ENCODE measurements at regions not wholly inside any gene's neighbourhood (a gene's known extent, or its start where the extent isn't known, plus 50 kb on each side); places are given as distances from the start of the nearest gene placed in this dataset.

DNA sequence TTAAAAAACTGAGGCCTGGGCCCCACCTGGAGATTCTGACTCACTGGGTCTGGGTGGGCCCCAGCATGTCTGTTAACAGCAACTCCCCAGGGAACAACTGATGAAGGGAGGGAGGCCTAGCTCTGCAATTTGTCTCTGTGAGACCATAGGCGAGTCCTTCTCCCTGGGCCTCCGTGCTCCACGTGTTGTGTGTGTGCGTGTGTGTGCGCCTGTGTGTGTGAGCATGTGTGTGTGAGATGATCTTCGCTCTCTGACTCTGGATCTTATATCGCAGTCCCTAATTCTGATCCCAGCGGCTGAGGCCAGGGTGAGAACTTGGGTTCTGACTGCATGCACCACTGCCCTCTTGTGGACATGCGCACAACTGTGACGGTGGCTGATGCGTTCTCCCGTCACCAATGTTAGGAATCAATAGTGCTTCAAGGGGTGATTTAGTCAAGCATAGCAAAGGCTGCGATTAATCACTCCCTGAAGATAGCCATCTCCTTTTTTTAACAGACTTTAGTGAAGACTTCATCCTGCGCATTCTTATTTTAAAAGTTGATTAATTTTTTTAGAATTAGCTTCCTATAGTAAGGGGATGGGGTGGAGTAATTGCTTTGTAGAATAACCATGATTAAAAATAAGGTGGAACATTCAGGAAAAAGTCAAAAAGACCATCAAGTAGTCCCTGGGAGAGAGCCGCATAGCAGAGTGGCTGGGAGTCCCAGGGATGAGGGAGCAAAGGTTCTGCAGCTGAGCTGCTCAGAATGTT lies 62.4 kb upstream of the USP24 start (continued):
- TF ChIP-seq UBTF (CRISPR knock-in tag; IDR thresholded peaks at IDR 0.05) (no peak), ZNF572 (CRISPR knock-in tag; IDR thresholded peaks at IDR 0.05) (0 out of 2 replicates have a peak, but pooled peaks have one; percentile 71), PLSCR1 (CRISPR knock-in tag; IDR thresholded peaks at IDR 0.05; ENCODE audit: borderline replicate concordance) (no peak), TARDBP (CRISPR knock-in tag; IDR thresholded peaks at IDR 0.05) (peak; percentile 62), ZBTB3 (CRISPR knock-in tag; IDR thresholded peaks at IDR 0.05; ENCODE audit: borderline replicate concordance, low read depth) (no peak), GLMP (CRISPR knock-in tag; IDR thresholded peaks at IDR 0.05; ENCODE audit: borderline replicate concordance) (no peak), HOXA5 (CRISPR knock-in tag; IDR thresholded peaks at IDR 0.05) (no peak), SRSF1 (optimal IDR thresholded peaks at IDR 0.05; ENCODE audit: low read depth, low read length) (no peak), TEAD3 (CRISPR knock-in tag; optimal IDR thresholded peaks at IDR 0.05; ENCODE audit: borderline replicate concordance) (peak; percentile 58), ZKSCAN1 (IDR thresholded peaks at IDR 0.05; ENCODE audit: low read length) (no peak)
- TF ChIP-seq, protein P1, sequence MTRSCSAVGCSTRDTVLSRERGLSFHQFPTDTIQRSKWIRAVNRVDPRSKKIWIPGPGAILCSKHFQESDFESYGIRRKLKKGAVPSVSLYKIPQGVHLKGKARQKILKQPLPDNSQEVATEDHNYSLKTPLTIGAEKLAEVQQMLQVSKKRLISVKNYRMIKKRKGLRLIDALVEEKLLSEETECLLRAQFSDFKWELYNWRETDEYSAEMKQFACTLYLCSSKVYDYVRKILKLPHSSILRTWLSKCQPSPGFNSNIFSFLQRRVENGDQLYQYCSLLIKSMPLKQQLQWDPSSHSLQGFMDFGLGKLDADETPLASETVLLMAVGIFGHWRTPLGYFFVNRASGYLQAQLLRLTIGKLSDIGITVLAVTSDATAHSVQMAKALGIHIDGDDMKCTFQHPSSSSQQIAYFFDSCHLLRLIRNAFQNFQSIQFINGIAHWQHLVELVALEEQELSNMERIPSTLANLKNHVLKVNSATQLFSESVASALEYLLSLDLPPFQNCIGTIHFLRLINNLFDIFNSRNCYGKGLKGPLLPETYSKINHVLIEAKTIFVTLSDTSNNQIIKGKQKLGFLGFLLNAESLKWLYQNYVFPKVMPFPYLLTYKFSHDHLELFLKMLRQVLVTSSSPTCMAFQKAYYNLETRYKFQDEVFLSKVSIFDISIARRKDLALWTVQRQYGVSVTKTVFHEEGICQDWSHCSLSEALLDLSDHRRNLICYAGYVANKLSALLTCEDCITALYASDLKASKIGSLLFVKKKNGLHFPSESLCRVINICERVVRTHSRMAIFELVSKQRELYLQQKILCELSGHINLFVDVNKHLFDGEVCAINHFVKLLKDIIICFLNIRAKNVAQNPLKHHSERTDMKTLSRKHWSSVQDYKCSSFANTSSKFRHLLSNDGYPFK (CRISPR knock-in tag; IDR thresholded peaks at IDR 0.05; ENCODE audit: borderline replicate concordance), result no peak
- TF ChIP-seq, protein P2, sequence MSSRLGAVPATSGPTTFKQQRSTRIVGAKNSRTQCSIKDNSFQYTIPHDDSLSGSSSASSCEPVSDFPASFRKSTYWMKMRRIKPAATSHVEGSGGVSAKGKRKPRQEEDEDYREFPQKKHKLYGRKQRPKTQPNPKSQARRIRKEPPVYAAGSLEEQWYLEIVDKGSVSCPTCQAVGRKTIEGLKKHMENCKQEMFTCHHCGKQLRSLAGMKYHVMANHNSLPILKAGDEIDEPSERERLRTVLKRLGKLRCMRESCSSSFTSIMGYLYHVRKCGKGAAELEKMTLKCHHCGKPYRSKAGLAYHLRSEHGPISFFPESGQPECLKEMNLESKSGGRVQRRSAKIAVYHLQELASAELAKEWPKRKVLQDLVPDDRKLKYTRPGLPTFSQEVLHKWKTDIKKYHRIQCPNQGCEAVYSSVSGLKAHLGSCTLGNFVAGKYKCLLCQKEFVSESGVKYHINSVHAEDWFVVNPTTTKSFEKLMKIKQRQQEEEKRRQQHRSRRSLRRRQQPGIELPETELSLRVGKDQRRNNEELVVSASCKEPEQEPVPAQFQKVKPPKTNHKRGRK (CRISPR knock-in tag; IDR thresholded peaks at IDR 0.05), result no peak
- TF ChIP-seq, protein P3, sequence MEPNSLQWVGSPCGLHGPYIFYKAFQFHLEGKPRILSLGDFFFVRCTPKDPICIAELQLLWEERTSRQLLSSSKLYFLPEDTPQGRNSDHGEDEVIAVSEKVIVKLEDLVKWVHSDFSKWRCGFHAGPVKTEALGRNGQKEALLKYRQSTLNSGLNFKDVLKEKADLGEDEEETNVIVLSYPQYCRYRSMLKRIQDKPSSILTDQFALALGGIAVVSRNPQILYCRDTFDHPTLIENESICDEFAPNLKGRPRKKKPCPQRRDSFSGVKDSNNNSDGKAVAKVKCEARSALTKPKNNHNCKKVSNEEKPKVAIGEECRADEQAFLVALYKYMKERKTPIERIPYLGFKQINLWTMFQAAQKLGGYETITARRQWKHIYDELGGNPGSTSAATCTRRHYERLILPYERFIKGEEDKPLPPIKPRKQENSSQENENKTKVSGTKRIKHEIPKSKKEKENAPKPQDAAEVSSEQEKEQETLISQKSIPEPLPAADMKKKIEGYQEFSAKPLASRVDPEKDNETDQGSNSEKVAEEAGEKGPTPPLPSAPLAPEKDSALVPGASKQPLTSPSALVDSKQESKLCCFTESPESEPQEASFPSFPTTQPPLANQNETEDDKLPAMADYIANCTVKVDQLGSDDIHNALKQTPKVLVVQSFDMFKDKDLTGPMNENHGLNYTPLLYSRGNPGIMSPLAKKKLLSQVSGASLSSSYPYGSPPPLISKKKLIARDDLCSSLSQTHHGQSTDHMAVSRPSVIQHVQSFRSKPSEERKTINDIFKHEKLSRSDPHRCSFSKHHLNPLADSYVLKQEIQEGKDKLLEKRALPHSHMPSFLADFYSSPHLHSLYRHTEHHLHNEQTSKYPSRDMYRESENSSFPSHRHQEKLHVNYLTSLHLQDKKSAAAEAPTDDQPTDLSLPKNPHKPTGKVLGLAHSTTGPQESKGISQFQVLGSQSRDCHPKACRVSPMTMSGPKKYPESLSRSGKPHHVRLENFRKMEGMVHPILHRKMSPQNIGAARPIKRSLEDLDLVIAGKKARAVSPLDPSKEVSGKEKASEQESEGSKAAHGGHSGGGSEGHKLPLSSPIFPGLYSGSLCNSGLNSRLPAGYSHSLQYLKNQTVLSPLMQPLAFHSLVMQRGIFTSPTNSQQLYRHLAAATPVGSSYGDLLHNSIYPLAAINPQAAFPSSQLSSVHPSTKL (CRISPR knock-in tag; IDR thresholded peaks at IDR 0.05), result 0 out of 2 replicates have a peak, but pooled peaks have one; percentile 19
- TF ChIP-seq, protein P4, sequence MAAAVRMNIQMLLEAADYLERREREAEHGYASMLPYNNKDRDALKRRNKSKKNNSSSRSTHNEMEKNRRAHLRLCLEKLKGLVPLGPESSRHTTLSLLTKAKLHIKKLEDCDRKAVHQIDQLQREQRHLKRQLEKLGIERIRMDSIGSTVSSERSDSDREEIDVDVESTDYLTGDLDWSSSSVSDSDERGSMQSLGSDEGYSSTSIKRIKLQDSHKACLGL (CRISPR knock-in tag; IDR thresholded peaks at IDR 0.05), result no peak
